ENCODE measurements at regions not wholly inside any gene's neighbourhood (a gene's known extent, or its start where the extent isn't known, plus 50 kb on each side); places are given as distances from the start of the nearest gene placed in this dataset.

DNA sequence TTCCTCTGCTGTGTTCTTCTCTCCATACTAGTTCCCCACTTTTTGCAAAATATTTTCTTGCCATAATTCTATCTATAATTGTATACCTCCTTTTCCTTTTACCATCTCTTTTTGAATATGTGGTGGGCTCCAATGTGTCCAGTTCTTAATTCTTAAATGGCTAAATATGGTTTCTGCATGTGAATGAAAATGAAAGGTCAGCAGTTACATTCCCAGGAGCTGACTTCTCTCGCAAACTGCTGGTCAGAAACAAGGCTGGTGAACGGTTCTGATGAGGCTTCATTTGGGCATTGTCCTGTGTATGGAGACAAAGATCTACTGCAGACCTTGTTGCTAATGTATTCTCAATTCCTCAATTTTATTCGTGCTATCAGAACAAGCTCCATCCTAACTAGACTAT is 309.2 kb downstream of the SNX13 start:
- H3K27me3 ChIP-seq: no peaks in the 10 kb centered on the region
- H3K4me3 ChIP-seq: no peak overlapping the region
- intact Hi-C loops (cut with DNase I): no loop called here
- no peaks in the 10 kb centered on the region for H3K9me3 ChIP-seq
- H3K4me1 ChIP-seq: peaks cover 10% of the 10 kb centered on the region
- TF ChIP-seq, protein P1, sequence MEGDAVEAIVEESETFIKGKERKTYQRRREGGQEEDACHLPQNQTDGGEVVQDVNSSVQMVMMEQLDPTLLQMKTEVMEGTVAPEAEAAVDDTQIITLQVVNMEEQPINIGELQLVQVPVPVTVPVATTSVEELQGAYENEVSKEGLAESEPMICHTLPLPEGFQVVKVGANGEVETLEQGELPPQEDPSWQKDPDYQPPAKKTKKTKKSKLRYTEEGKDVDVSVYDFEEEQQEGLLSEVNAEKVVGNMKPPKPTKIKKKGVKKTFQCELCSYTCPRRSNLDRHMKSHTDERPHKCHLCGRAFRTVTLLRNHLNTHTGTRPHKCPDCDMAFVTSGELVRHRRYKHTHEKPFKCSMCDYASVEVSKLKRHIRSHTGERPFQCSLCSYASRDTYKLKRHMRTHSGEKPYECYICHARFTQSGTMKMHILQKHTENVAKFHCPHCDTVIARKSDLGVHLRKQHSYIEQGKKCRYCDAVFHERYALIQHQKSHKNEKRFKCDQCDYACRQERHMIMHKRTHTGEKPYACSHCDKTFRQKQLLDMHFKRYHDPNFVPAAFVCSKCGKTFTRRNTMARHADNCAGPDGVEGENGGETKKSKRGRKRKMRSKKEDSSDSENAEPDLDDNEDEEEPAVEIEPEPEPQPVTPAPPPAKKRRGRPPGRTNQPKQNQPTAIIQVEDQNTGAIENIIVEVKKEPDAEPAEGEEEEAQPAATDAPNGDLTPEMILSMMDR (IDR thresholded peaks at IDR 0.05): no peak
- TF ChIP-seq POLR2AphosphoS5 (IDR thresholded peaks at IDR 0.05; ENCODE audit: insufficient read depth in 1 of 2, low read depth in 1 of 2) (no peak), POLR2A (IDR thresholded peaks at IDR 0.05) (no peak)
- no peak for DNase-seq (ENCODE audit: extremely low spot score in 2 of 2)
- no peak overlapping the region for H3K27ac ChIP-seq
- H3K36me3 ChIP-seq: no peaks in the 10 kb centered on the region

DNA sequence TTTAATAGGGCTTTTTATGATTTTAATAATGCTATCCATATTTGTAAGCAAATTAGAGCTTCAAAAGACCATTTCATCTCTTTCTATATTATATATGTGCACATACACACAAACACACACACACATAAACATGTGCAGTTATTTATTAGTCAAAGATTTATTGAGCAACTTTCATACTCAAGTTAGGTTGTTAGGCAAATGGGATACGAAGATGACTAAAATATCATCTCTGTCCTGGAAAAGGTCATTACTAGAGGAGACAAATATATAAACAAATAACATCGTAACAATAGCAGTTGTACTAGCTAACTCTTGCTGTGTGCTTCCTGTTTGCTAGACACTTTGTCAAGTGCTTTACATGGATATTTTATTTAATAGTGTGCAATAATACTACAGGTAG is 307.9 kb downstream of the SNX13 start:
- no peak for DNase-seq (ENCODE audit: extremely low spot score in 2 of 2)
- Histone ChIP-seq H3K9me3 (no peaks in the 10 kb centered on the region), H3K4me1 (peaks cover 6% of the 10 kb centered on the region), H3K36me3 (no peaks in the 10 kb centered on the region), H3K4me3 (no peak overlapping the region), H3K27ac (no peak overlapping the region), H3K27me3 (no peaks in the 10 kb centered on the region)
- TF ChIP-seq POLR2A (IDR thresholded peaks at IDR 0.05): no peak
- TF ChIP-seq, protein P1 (IDR thresholded peaks at IDR 0.05): no peak
- no peak for TF ChIP-seq POLR2AphosphoS5 (IDR thresholded peaks at IDR 0.05; ENCODE audit: insufficient read depth in 1 of 2, low read depth in 1 of 2)
- intact Hi-C loops (cut with DNase I): no loop called here

DNA sequence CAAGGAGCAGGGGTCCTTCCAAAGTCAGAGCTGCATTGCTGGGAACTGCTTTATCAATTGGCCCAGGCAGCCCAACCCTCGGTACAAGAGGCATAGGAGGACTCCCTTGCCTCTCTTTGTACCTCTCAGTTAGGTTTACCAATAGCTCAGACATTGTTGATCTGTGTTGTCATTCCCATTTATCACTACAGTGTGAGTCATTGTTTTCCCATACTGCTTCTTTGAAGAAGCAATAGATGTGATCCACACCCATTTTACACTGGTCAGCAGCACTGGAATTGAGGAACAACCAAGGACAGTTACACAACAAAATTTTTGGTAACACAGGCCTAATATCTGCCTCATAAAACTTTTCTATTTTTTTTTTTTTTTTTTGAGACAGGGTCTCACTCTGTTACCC is 307.2 kb downstream of the SNX13 start:
- intact Hi-C loops (cut with DNase I): no loop called here
- Histone ChIP-seq H3K4me1 (peaks cover 6% of the 10 kb centered on the region), H3K4me3 (no peak overlapping the region), H3K27ac (no peak overlapping the region), H3K9me3 (no peaks in the 10 kb centered on the region), H3K27me3 (no peaks in the 10 kb centered on the region), H3K36me3 (no peaks in the 10 kb centered on the region)
- TF ChIP-seq, protein P1 (IDR thresholded peaks at IDR 0.05): no peak
- TF ChIP-seq POLR2AphosphoS5 (IDR thresholded peaks at IDR 0.05; ENCODE audit: insufficient read depth in 1 of 2, low read depth in 1 of 2) (no peak), POLR2A (IDR thresholded peaks at IDR 0.05) (no peak)
- DNase-seq (ENCODE audit: extremely low spot score in 2 of 2): no peak

DNA sequence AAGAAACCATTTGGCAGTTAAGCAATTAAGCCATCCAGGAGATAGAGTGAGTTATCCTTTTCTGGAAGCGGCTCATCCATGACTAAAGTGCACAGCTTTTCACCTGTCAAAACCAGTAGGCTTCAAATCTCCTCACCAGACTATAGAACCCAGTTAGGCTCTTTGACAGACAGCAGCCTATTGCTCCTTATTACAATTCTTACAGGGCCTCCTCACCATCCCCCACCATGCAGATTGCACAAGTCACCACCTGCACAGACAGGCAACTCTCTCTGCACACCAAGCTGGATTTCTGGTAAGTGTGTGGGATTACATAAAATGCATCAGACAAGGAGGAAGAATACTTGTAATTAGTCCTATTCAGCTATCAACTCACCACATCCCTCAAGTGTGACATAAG is 301.6 kb downstream of the SNX13 start:
- TF ChIP-seq POLR2A (IDR thresholded peaks at IDR 0.05) (no peak), POLR2AphosphoS5 (IDR thresholded peaks at IDR 0.05; ENCODE audit: insufficient read depth in 1 of 2, low read depth in 1 of 2) (peak in 1 of 2 donors; percentile 33)
- H3K4me1 ChIP-seq: peaks cover 4% of the 10 kb centered on the region
- H3K27me3 ChIP-seq: no peaks in the 10 kb centered on the region
- H3K27ac ChIP-seq: no peak overlapping the region
- H3K4me3 ChIP-seq: no peak overlapping the region
- no peak for DNase-seq (ENCODE audit: extremely low spot score in 2 of 2)
- intact Hi-C loops (cut with DNase I): no loop called here
- H3K9me3 ChIP-seq: no peaks in the 10 kb centered on the region
- no peaks in the 10 kb centered on the region for H3K36me3 ChIP-seq

DNA sequence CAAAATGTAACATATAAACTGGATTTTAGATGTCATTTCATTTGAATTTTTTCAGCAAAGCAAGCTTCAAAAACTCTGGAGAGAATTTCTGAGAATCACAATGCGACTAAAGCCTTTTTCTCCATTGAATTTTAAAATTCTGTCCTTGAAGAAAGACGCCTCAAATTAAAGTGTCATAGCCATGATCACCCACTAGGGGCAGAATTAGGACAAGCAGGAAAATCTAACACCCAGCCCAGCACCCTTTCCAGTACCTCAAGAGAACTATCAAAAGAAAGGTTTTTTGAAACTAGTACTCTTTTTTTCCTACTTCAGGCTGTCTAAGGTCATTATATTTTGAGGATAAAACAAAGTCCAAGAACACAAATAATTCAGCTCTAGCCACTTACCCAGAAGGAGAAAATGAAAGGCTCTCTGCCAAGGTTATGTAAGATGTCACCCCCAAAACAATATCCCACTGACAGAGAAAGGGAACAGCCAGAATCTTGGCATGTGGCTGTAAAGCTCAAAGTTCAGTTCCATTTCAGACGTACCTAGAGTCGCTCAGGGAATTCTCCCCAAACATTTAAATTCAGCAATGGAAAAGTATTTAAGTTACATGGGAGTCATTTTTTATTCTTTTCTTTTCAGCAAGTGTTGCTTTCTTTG is 299.4 kb downstream of the SNX13 start:
- TF ChIP-seq POLR2AphosphoS5 (IDR thresholded peaks at IDR 0.05; ENCODE audit: insufficient read depth in 1 of 2, low read depth in 1 of 2) (no peak), POLR2A (IDR thresholded peaks at IDR 0.05) (no peak)
- TF ChIP-seq, protein P1 (IDR thresholded peaks at IDR 0.05): peak in 1 of 3 experiments; percentile 32
- no peak overlapping the region for H3K4me3 ChIP-seq
- intact Hi-C loops (cut with DNase I): no loop called here

More for the DNA sequence above, 299.4 kb downstream of the SNX13 start:
- peaks cover 4% of the 10 kb centered on the region for H3K4me1 ChIP-seq
- no peaks in the 10 kb centered on the region for H3K9me3 ChIP-seq
- no peak for DNase-seq (ENCODE audit: extremely low spot score in 2 of 2)
- no peak overlapping the region for H3K27ac ChIP-seq
- H3K27me3 ChIP-seq: no peaks in the 10 kb centered on the region
- no peaks in the 10 kb centered on the region for H3K36me3 ChIP-seq

Data from vagina (tissue), 2 donors.